ENCODE measurements at regions not wholly inside any gene's neighbourhood (a gene's known extent, or its start where the extent isn't known, plus 50 kb on each side); places are given as distances from the start of the nearest gene placed in this dataset.

GRCh38 chr12:34357791-34358190 lies 335.5 kb downstream of the ALG10 start:
- Histone ChIP-seq H3K9me3 (ENCODE audit: insufficient read depth, low read depth, low read length) (peaks cover 11% of the 10 kb centered on the region; the same call in 1 of the 2 replicates), H3K4me1 (ENCODE audit: insufficient read depth, low read length, poor library complexity, severe bottlenecking) (no peaks in the 10 kb centered on the region), H3K4me2 (ENCODE audit: low read depth, low read length, poor library complexity, severe bottlenecking) (no peak overlapping the region)

DNA sequence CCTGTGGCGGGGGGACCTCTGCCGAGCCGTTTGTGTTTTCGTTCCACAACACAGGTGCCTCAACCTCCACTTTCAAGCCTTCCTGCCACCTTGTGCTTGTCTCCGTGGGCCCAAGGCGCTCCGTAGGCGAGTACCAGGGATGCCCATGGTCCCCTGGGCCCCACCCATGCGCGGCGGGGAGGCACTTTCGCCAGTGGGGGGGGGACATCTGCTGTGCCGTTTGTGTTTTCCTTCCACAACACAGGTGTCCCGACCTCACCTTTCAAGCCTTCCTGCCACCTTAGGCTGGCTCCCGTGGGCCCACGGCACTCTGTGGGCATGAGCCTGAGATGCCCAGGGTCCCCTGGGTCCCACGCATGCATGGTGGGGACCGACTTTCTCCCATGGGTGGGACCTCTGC lies 335.9 kb downstream of the ALG10 start:
- Histone ChIP-seq H3K9me3 (ENCODE audit: insufficient read depth, low read depth, low read length) (peaks cover 11% of the 10 kb centered on the region; the same call in 1 of the 2 replicates), H3K9me2 (replicated peaks; ENCODE audit: low read depth, low read length) (no peaks in the 10 kb centered on the region), H3K9ac (ENCODE audit: low read depth, low read length, poor library complexity, severe bottlenecking) (no peak overlapping the region), H3K4me1 (ENCODE audit: insufficient read depth, low read length, poor library complexity, severe bottlenecking) (no peaks in the 10 kb centered on the region), H3K4me3 (ENCODE audit: low read length, poor library complexity, severe bottlenecking) (no peak overlapping the region), H3K79me2 (ENCODE audit: insufficient read depth, low read length) (no peaks in the 10 kb centered on the region), H3F3A (ENCODE audit: low read depth) (no peaks in the 10 kb centered on the region), H3K27me3 (ENCODE audit: insufficient read depth, low read length, poor library complexity, severe bottlenecking) (no peaks in the 10 kb centered on the region), H3K36me3 (ENCODE audit: insufficient read depth, low read length) (no peaks in the 10 kb centered on the region), H2AFZ (ENCODE audit: low read length) (no peak overlapping the region), H3K4me2 (ENCODE audit: low read depth, low read length, poor library complexity, severe bottlenecking) (no peak overlapping the region), H4K20me1 (ENCODE audit: insufficient read depth, low read length, poor library complexity, severe bottlenecking) (no peaks in the 10 kb centered on the region)
- TF ChIP-seq, protein P1, sequence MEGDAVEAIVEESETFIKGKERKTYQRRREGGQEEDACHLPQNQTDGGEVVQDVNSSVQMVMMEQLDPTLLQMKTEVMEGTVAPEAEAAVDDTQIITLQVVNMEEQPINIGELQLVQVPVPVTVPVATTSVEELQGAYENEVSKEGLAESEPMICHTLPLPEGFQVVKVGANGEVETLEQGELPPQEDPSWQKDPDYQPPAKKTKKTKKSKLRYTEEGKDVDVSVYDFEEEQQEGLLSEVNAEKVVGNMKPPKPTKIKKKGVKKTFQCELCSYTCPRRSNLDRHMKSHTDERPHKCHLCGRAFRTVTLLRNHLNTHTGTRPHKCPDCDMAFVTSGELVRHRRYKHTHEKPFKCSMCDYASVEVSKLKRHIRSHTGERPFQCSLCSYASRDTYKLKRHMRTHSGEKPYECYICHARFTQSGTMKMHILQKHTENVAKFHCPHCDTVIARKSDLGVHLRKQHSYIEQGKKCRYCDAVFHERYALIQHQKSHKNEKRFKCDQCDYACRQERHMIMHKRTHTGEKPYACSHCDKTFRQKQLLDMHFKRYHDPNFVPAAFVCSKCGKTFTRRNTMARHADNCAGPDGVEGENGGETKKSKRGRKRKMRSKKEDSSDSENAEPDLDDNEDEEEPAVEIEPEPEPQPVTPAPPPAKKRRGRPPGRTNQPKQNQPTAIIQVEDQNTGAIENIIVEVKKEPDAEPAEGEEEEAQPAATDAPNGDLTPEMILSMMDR (conservative IDR thresholded peaks at IDR 0.05; ENCODE audit: low read length) = no peak
- no peak for TF ChIP-seq EZH2phosphoT487 (IDR thresholded peaks at IDR 0.05; ENCODE audit: borderline replicate concordance)

More at GRCh38 chr12:34357791-34358190, 335.5 kb downstream of the ALG10 start:
- no peak for TF ChIP-seq EZH2phosphoT487 (IDR thresholded peaks at IDR 0.05; ENCODE audit: borderline replicate concordance)
- TF ChIP-seq, protein P1 (conservative IDR thresholded peaks at IDR 0.05; ENCODE audit: low read length) = no peak
- Histone ChIP-seq H3K36me3 (ENCODE audit: insufficient read depth, low read length) (no peaks in the 10 kb centered on the region), H3K27me3 (ENCODE audit: insufficient read depth, low read length, poor library complexity, severe bottlenecking) (no peaks in the 10 kb centered on the region), H3K79me2 (ENCODE audit: insufficient read depth, low read length) (no peaks in the 10 kb centered on the region), H3K9me2 (replicated peaks; ENCODE audit: low read depth, low read length) (no peaks in the 10 kb centered on the region), H3K9ac (ENCODE audit: low read depth, low read length, poor library complexity, severe bottlenecking) (no peak overlapping the region), H3K4me3 (ENCODE audit: low read length, poor library complexity, severe bottlenecking) (no peak overlapping the region), H2AFZ (ENCODE audit: low read length) (no peak overlapping the region), H3F3A (ENCODE audit: low read depth) (no peaks in the 10 kb centered on the region), H4K20me1 (ENCODE audit: insufficient read depth, low read length, poor library complexity, severe bottlenecking) (no peaks in the 10 kb centered on the region)

DNA sequence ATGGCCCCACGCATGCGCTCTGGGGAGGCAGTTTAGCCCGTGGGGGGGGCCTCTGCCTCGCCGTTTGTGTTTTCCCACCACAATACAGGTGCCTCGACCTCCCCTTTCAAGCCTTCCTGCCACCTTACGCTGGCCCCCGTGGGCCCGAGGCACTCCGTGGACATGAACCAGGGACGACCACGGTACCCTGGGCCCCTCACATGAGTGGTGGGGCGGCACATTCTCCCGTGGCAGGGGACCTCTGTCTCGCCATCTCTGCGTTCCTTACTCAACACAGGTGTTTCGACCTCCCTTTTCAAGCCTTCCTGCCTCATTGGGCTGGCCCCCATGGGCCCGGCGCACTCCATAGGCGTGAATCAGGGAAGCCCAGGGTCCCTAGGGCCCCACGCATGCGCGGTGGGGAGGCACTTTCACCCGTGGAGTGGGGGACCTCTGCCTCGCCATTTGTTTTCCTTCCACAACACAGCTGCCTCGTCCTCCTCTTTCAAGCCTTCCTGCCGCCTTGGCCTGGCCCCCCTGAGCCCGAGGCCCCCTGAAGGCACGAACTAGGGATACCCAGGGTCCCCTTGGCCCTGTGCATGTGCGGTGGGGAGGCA lies 339.5 kb downstream of the ALG10 start:
- H3K27me3 ChIP-seq (ENCODE audit: insufficient read depth, low read length, poor library complexity, severe bottlenecking) = no peaks in the 10 kb centered on the region
- H3K4me2 ChIP-seq (ENCODE audit: low read depth, low read length, poor library complexity, severe bottlenecking) = no peak overlapping the region
- TF ChIP-seq EZH2phosphoT487 (IDR thresholded peaks at IDR 0.05; ENCODE audit: borderline replicate concordance) = no peak
- TF ChIP-seq, protein P1 (conservative IDR thresholded peaks at IDR 0.05; ENCODE audit: low read length) = no peak
- H3K9me3 ChIP-seq (ENCODE audit: insufficient read depth, low read depth, low read length) = peaks cover 11% of the 10 kb centered on the region; the same call in 1 of the 2 replicates
- no peaks in the 10 kb centered on the region for H3K9me2 ChIP-seq (replicated peaks; ENCODE audit: low read depth, low read length)
- H3F3A ChIP-seq (ENCODE audit: low read depth) = no peaks in the 10 kb centered on the region
- no peak overlapping the region for H3K9ac ChIP-seq (ENCODE audit: low read depth, low read length, poor library complexity, severe bottlenecking)
- no peaks in the 10 kb centered on the region for H4K20me1 ChIP-seq (ENCODE audit: insufficient read depth, low read length, poor library complexity, severe bottlenecking)
- no peaks in the 10 kb centered on the region for H3K4me1 ChIP-seq (ENCODE audit: insufficient read depth, low read length, poor library complexity, severe bottlenecking)
- no peaks in the 10 kb centered on the region for H3K36me3 ChIP-seq (ENCODE audit: insufficient read depth, low read length)
- no peaks in the 10 kb centered on the region for H3K79me2 ChIP-seq (ENCODE audit: insufficient read depth, low read length)
- no peak overlapping the region for H2AFZ ChIP-seq (ENCODE audit: low read length)
- no peak overlapping the region for H3K4me3 ChIP-seq (ENCODE audit: low read length, poor library complexity, severe bottlenecking)

All from Loucy (cell line).